H54 (cell line): ENCODE measurements at regions not wholly inside any gene's neighbourhood (a gene's known extent, or its start where the extent isn't known, plus 50 kb on each side); places are given as distances from the start of the nearest gene placed in this dataset.
"Not testable (repeated sequence)": the region's sequence is repeated elsewhere in the genome, so short reads cannot be mapped to it uniquely, and the experiment has no call there.

Source experiments
- DNase-seq: peaks from one replicate; pipeline ENCODE4 v3.0.0; 2011; ENCODE audit warnings: low spot score, mixed read lengths; ENCODE audit not compliant: insufficient read length
- FAIRE-seq: peaks from 3 replicates; lab custom pipeline; 2011; peaks lifted over from hg19 to GRCh38; lab: Jason Lieb, UNC
- POLR2A ChIP-seq: IDR thresholded peaks from 2 replicates; pipeline ENCODE4 v1.6.1; 2011; ENCODE audit warnings: low read depth, mild to moderate bottlenecking, low read length

DNA sequence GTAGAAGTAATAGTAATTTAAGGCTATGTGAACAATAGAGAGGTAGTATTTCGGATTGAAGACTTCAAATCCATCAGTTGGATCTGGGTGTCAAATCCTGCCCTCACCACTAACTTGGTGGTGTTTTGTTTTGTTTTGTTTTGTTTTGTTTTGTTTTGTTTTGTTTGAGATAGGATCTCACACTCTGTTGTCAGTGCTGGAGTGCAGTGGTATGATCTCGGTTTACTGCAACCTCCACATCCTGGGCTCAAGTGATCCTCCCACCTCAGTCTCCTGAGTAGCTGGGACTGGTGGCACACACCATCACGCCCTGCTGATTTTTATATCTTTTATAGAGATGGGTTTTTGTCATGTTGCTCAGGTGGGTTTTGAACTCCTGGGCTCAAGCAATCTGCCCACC is 129.4 kb upstream of the ZNF217 start:
- FAIRE-seq (no peak), DNase-seq (no peak)
- TF ChIP-seq POLR2A = no peak

DNA sequence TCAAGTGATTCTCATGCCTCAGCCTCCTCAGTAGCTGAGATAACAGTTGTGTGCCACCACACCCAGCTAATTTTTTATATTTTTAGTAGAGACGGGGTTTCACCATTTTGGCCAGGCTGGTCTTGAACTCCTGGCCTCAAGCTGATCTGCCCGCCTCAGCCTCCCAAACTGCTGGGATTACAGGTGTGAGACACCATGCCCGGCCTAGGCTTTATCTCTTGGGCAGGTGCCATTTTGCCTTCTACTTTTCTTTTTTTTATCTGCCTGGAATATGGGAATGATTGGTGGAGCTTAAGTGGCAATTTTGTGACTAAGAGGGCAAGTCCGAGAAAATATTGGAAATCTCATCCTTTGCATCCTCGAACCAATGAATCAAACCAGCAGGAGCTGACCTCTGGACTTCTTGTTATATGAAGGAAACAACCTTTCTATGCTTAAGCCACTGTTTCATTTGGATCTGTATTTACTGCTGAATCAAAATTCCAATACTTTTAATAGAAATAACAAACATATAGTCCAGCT is 128.9 kb upstream of the ZNF217 start:
- DNase-seq (no peak), FAIRE-seq (no peak)
- no peak for TF ChIP-seq POLR2A

DNA sequence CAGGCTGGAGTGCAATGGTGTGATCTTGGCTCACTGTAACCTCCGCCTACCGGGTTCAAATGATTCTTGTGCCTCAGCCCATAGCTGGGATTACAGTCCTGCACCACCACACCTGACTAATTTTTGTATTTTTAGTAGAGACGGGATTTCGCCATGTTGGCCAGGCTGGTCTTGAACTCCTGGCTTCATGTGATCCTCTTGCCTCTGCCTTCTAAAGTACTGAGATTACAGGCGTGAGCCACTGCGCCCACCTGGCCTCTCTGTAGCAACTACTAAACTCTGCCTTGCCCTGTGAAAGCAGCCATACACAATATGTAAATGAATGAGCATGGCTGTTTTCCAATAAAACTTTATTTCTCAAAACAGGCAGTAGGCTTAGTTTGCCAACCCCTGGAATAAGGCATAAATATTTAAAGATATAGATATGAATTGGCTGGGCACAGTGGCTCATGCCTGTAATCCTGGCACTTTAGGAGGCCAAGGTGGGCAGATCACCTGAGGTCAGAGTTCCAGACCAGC is 127.9 kb upstream of the ZNF217 start:
- DNase-seq, FAIRE-seq: not testable (repeated sequence)

DNA sequence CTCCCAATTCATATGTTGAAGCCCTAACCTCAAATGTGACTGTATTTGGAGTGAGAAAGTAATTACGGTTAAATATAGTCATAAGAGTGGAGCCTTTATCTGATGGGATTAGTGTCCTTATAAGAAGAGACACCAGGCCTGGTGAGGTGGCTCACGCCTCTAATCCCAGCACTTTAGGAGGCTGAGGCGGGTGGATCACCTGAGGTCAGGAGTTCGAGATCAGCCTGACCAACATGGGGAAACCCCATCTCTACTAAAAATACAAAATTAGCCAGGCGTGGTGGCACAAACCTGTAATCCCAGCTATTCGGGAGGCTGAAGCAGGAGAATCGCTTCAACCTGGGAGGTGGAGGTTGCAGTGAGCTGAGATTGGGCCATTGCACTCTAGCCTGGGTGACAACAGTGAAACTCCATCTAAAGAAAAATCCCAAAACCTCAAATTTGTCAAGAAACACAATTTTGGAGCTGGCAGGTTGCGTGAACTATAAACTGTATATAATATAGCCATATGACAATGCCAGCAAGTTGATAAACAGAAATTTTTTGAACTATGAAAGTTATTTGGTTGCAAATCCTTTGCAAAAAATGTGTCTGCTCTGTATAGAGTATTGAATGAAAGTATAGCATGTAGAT is 125.6 kb upstream of the ZNF217 start:
- not testable (repeated sequence) for DNase-seq, FAIRE-seq

DNA sequence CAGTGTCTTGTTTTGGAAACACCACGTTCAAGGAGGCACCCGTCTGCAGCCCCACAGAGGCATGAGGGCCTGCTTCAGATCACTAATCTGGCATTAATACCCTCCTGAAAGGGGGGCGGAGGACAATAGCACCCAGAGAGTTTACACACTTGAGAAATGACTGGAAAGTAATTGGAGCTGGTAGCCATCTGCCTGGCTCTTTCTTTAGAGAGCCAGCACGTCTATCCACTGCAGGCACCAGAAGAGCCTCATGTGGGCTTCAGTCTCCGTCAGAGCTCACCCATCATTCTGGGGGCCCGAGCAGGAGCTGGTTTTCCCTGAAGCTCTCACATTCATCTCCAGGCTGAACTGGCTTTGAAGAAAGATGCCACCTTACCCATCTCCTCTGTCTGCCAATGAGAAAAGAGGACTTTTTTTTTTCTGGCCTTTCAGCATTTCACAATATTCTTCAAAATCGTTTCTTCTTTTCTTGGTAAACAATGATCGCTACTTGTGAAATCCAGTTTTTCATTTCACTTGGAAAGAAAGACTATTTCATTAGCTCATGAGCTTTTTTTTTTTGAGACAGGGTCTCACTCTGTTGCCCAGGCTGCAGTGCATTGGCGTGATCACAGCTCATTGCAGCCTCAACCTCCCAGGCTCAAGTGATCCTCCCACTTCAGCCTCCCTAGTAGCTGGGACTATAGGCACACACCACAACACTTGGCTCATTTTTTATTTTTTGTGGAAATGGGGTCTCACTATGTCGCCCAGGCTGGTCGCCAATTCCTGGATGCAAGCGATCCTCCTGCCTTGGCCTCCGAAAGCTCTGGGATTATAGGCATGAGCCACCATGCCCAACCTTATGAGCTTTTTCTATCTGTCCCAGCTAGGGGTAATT is 124.7 kb upstream of the ZNF217 start:
- DNase-seq = no peak
- no peak for TF ChIP-seq POLR2A
- no peak for FAIRE-seq

DNA sequence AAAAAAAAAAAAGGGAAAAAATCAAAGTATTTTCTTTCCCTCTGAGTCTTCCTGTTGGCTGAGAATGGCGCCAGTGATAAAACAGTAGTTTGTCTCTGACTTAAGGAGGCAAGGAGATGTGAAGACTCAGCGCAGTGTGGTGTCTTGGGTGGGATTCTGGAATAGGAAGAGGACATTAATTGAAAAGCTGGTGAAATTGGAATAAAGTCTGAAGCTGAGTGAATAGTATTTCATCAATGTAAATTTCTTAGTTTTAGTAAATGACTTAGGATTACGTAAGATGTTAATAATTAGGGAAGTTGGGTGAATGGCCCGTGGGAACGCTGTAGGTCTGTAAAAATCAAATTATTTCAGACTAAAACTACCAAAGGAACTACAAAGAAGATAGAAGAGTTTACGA is 122.8 kb upstream of the ZNF217 start:
- TF ChIP-seq POLR2A = no peak
- no peak for DNase-seq
- no peak for FAIRE-seq

DNA sequence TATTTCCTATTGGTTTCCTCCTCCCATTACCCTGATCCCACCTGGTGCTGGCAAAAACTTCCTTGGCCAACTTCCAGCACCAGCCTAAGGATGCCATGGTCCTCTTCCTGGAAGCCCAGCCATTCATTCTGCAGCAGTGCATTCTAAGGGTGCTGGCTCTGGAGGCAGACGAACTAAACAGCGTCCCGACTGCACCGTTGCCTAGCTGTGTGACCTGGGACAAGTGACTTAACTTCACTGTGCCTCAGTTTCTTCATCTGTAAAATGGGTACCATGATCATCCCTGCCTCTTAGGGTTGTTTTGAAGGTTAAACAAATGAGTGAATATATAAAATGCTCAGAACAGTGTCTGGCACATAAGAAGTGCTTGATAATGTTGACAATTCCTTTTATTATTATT is 120.9 kb upstream of the ZNF217 start:
- no peak for FAIRE-seq
- DNase-seq = no peak

DNA sequence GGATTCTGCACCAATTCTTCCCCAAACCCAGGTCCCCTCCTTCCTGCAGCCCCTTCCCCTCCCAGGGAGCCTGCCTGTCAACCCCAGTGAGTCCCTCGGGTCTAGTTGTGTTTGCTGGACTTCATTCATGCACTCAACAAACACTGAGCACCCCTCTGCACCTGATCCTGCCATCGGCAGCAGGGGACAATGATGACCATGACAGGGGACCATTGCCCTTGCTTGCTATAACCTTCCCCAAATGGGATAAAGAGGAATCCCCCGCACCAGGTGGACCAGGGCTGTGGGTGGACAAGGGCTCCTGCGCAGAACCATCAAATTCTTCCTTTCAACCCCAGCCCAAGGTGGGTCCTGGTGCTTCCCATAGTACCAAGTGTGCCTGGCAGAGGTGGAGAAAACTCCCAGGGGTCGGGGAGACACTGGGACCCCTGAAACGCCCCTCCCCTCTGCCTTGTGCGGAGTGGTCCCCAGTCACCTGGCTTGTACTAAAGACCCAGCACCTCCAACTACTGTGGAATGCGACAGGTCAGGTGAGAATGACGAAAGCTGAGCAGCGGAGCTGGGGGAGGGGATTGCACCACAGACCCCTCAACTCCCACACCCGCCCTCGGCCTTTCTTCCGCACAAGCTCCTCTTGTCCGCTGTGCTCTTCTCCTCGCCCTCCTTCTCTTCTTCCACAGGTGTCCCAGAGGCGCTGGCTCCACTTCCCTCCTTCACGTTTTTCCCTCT is 119.9 kb upstream of the ZNF217 start:
- TF ChIP-seq POLR2A = no peak
- DNase-seq = no peak
- FAIRE-seq = no peak

More for the DNA sequence above, 120.9 kb upstream of the ZNF217 start:
- TF ChIP-seq POLR2A = no peak

DNA sequence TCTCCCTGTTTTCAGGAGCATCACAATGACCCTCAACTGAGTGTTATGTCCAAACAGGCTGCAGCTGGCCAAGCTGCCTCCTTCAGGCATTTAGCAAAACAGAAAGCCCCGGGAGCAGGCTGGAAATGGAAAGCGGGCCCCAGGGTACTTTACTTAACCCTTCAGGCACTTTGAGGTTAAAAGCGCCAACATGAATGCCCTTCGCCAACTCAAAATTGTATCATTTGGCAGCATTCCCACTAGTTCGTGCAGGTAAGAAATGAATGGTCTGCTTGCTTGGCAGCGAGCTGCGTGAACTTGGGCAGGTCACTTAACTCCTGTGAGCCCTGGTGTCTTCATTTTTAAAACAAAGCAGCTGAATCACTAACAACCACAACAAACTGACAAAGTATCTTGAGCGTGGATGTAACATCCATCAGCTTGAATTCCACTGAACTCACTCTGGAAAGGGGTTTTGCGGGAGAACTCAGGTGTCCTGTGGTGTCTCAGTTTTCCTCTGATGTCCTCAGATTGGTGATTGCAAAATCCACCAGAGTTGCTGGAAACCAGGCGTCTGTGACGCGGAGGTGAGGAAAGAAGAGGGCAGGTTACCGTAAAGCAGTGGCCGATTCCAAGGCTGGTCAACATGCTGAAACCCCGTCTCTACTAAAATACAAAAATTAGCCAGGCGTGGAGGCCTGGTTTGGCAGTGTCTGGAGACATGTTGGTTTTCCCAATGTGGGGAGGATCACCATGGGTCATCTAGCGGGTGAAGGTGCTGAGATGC is 118.8 kb upstream of the ZNF217 start:
- DNase-seq = no peak
- no peak for FAIRE-seq
- TF ChIP-seq POLR2A = no peak

DNA sequence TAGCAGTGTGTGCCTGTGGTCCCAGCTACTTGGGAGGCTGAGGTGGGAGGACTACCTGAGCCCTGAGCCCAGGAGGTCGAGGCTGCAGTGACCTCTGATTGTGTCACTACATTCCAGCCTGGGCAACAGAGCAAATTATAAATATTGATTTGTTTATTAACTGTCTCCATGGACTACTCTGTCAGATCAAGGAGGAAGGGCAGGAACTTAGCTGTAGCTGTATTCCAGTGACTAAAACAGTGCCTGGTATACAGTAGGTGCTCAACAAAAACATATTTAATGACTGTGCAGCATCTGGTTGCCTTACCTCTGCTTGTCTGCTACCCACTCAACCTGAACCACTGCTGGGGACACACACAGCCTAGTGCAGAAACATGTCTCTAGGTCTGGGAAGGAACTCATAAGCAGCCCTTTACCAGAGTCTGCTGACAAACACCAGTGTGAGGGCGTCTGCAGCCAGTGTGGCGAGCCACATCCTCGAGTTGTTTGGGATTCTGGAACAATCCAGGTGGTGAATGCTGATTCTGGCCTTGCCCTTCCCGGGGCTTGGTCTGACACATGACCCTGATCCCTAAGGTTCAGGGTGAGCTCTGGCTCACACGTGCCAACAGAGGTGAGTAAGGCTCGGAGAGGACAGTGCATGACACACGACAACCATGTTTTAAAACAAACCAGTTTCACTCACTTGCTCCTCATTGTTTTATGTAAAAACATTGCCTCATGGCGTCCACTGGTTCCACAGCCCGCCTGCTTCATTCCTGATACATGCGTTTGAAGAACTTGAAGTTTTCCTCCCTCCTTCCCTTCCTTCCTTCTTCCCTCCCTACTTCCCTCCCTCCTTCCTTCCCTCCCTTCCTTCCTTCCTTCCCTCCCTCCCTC is 117.9 kb upstream of the ZNF217 start:
- TF ChIP-seq POLR2A = no peak
- no peak for DNase-seq
- no peak for FAIRE-seq

DNA sequence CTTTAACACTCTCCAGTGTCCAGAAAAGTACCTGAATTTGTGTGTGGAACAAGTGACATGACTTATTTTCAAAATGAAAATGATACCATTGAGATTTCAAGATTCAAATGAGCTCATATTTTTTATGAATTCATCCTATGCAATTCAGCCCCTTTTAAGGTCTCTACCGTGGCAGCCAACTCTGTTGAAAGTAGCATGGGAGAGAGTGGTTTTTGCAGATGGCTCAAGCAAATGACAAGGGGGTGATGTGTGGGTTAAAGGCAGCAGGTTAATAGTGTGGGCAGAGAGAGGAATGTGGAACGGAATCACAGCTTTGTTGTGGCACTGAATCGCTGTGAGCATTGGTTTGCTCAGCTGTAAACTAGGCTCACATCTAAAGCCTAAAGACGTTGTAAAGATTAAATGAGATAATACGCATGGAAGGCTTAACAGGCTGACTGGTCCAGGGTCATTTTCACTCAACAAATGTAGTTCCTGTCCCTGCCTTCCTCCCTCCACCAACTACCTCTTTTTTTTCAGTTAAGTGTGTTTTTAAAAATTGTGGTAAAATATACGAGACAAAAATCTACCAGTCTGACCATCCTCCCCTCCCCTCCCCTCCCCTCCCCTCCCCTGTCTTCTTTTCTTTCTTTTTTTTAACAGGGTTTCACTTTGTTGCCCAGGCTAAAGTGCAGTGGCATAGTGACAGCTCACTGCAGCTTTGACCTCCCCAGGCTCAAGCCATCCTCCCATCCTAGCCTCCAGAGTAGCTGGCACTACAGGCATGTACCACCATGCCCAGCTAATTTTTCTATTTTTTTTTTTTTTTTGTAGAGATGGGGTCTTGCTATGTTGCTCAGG is 114.7 kb upstream of the ZNF217 start:
- FAIRE-seq = peak; percentile 41

More for the DNA sequence above, 114.7 kb upstream of the ZNF217 start:
- no peak for DNase-seq
- TF ChIP-seq POLR2A = no peak
